Heart right ventricle (tissue), 16 donors: ENCODE measurements at regions not wholly inside any gene's neighbourhood (a gene's known extent, or its start where the extent isn't known, plus 50 kb on each side); places are given as distances from the start of the nearest gene placed in this dataset.
A peak's percentile ranks its signal among the peaks of the same experiment; 100 is the strongest.

Source experiments
- ATAC-seq, 8 donors: fragments of 200-7000 bp; cut with Tn5 transposase; one replicate each; pipeline ENCODE4 v1.9.1; 2020; ENCODE audit warnings: mild to moderate bottlenecking in 8 of 8, moderate library complexity in 8 of 8, moderate number of reproducible peaks in 1 of 8
- DNase-seq, 2 donors: peaks; one replicate each; pipeline ENCODE4 v3.0.0-alpha.2; 2020
- H3K27ac ChIP-seq, 10 donors: fragments of 200-600 bp; sonication (generic) in 2 of 10; one replicate each; pipeline versions ENCODE4 v1.5.0 to v1.8.0; 2020 to 2022; ENCODE audit warnings: mild to moderate bottlenecking in 3 of 10
- H3K27me3 ChIP-seq, 7 donors: fragments of 200-600 bp; one replicate each; pipeline ENCODE4 v1.8.0; 2021 to 2022; ENCODE audit warnings: mild to moderate bottlenecking in 2 of 7
- H3K36me3 ChIP-seq, 9 donors: fragments of 200-600 bp; sonication (generic) in 1 of 9; one replicate each; pipeline versions ENCODE4 v1.5.0 to v1.8.0; 2020 to 2022; ENCODE audit warnings: mild to moderate bottlenecking in 2 of 9
- H3K4me1 ChIP-seq, 9 donors: fragments of 200-600 bp; sonication (generic) in 1 of 9; one replicate each; pipeline versions ENCODE4 v1.5.0 to v1.8.0; 2020 to 2022; ENCODE audit warnings: mild to moderate bottlenecking in 4 of 9
- H3K4me3 ChIP-seq, 10 donors: fragments of 200-600 bp; sonication (generic) in 2 of 10; one replicate each; pipeline versions ENCODE4 v1.5.0 to v1.8.0; 2020 to 2022; ENCODE audit warnings: mild to moderate bottlenecking in 7 of 10, moderate library complexity in 2 of 10
- H3K9me3 ChIP-seq, 11 donors: fragments of 200-600 bp in 10 of 11; sonication (generic) in 2 of 11; one replicate each; pipeline versions ENCODE4 v1.5.0 to v1.8.0; 2013 to 2022; ENCODE audit warnings: mild to moderate bottlenecking in 2 of 11, control low read depth in 1 of 11, moderate library complexity in 1 of 11
- WGBS, 2 donors: extraction: QIAGEN DNeasy Blood & Tissue Kit; methylation state at CpG; one replicate each; pipeline ENCODE4 v1.1.7; 2013; ENCODE audit warnings: inconsistent platforms in 1 of 2; 5-methylcytosine and 5-hydroxymethylcytosine counted together
- intact Hi-C, 10 donors: fragments of 100-400 bp; cut with DNase I; formaldehyde crosslinking; loops; one replicate each; pipeline versions ENCODE4 v1.11.1 to v1.14.2; 2022
- TF ChIP-seq, protein P1 (sequence below), 9 donors: fragments of 200-600 bp; sonication (generic) in 2 of 9; IDR thresholded peaks; one replicate each; pipeline versions ENCODE4 v1.5.0 to v1.8.0; 2021 to 2022; ENCODE audit warnings: antibody characterized with exemption in 9 of 9, mild to moderate bottlenecking in 5 of 9, moderate library complexity in 1 of 9
- donor health status: Arrhythmogenic right ventricular cardiomyopathy.
- donor health status: ischemic (EF 13 %, LVEDD 7.1; RV severe dilation, severe dysfunction).
- donor health status: healthy with polysubstance abuse.
- donor health status: DM: no; HTN: yes; CAD: no.
- donor health status: DM: no; HTN: no; CAD: no.
- donor health status: ischemic (EF 25% LVEDD 6.9; RV normal size, moderate dysfunction).
- donor health status: ischemic (EF 25% LVEDD 5.7; RV mildly dilated, moderate dysfunction).
- donor health status: healthy.
- donor health status: DM: yes; HTN: yes; CAD: no.
- donor health status: Ischemic cardiomyopathy.
- donor health status: ischemic (EF 35%, LVEDD 5.7; RV mildly dilated, moderate dysfunction).
- donor health status: nonischemic (EF 11% LVEDD 7.7; RV severe dilation, severe dysfunction).
- donor health status: DM: yes; HTN: yes; CAD: no.
- donor health status: PGD.
- donor health status: ischemic (EF 29% LVEDD 5.4; RV normal size, mild dysfunction).
- donor health status: nonischemic (EF 23%, LVEDD 6.1; RV moderate dilation, normal function).

DNA sequence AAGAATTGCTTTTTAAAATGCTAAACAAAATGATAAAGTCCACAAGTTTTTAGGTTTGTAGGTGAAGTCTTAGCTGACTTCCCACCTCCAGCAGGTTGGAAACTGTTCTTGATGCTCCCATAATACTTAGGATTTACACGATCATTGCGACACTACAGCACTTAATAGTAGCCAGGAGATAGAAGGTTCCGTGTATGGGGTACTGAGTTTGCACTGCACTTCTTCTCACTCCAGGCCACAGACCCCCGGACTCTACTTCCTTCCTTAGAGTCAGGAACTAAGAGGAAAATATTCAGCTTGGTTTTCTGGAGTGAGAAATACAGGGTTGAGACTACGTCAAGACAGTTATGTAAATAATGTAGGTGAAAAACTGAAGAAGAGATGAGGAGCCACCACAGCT is 56.1 kb upstream of the SGK1 start:
- WGBS, 2 donors = 73 to 75% methylated on average over 5 of the region's 5 CpGs
- H3K27ac ChIP-seq = peak overlapping the region in 6 of 10 donors; percentile 14 to 83 (median 49)
- no peaks in the 10 kb centered on the region for H3K9me3 ChIP-seq
- peak in 1 of 8 donors; percentile 12 for ATAC-seq
- H3K36me3 ChIP-seq = no peaks in the 10 kb centered on the region
- TF ChIP-seq, protein P1, sequence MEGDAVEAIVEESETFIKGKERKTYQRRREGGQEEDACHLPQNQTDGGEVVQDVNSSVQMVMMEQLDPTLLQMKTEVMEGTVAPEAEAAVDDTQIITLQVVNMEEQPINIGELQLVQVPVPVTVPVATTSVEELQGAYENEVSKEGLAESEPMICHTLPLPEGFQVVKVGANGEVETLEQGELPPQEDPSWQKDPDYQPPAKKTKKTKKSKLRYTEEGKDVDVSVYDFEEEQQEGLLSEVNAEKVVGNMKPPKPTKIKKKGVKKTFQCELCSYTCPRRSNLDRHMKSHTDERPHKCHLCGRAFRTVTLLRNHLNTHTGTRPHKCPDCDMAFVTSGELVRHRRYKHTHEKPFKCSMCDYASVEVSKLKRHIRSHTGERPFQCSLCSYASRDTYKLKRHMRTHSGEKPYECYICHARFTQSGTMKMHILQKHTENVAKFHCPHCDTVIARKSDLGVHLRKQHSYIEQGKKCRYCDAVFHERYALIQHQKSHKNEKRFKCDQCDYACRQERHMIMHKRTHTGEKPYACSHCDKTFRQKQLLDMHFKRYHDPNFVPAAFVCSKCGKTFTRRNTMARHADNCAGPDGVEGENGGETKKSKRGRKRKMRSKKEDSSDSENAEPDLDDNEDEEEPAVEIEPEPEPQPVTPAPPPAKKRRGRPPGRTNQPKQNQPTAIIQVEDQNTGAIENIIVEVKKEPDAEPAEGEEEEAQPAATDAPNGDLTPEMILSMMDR (IDR thresholded peaks at IDR 0.05) = no peak
- DNase-seq = no peak
- intact Hi-C loops = no loop called here
- H3K27me3 ChIP-seq = no peaks in the 10 kb centered on the region
- no peak overlapping the region for H3K4me3 ChIP-seq
- H3K4me1 ChIP-seq = peaks cover 0 to 42% (median 8%) of the 10 kb centered on the region in 9 donors

GRCh38 chr6:134373282-134373922 is 55.5 kb upstream of the SGK1 start:
- no peaks in the 10 kb centered on the region for H3K36me3 ChIP-seq
- H3K27me3 ChIP-seq = no peaks in the 10 kb centered on the region
- 53 to 71% methylated on average over 5 of the region's 5 CpGs for WGBS, 2 donors
- peak overlapping the region in 9 of 10 donors; percentile 10 to 83 (median 47) for H3K27ac ChIP-seq
- H3K4me3 ChIP-seq = peak overlapping the region in 1 of 10 donors; percentile 6
- peaks cover 0 to 42% (median 5%) of the 10 kb centered on the region in 9 donors for H3K4me1 ChIP-seq
- H3K9me3 ChIP-seq = no peaks in the 10 kb centered on the region
- intact Hi-C loops = no loop called here
- ATAC-seq (peak in 7 of 8 donors; percentile 72 to 93 (median 90)), DNase-seq (peak in 1 of 2 donors; percentile 36)
- TF ChIP-seq, protein P1 (IDR thresholded peaks at IDR 0.05) = no peak

- peak overlapping the region in 9 of 10 donors; percentile 10 to 83 (median 47) for H3K27ac ChIP-seq
- intact Hi-C loops = no loop called here
- ATAC-seq (peak in 6 of 8 donors; percentile 35 to 68 (median 64)), DNase-seq (peak in 1 of 2 donors; percentile 21)
- no peaks in the 10 kb centered on the region for H3K9me3 ChIP-seq
- no peaks in the 10 kb centered on the region for H3K27me3 ChIP-seq
- H3K4me1 ChIP-seq = peaks cover 0 to 47% (median 5%) of the 10 kb centered on the region in 9 donors
- TF ChIP-seq, protein P1 (IDR thresholded peaks at IDR 0.05) = no peak
- 78 to 82% methylated on average over 4 of the region's 4 CpGs for WGBS, 2 donors
- H3K4me3 ChIP-seq = peak overlapping the region in 1 of 10 donors; percentile 6
- no peaks in the 10 kb centered on the region for H3K36me3 ChIP-seq
Measured at GRCh38 chr6:134372603-134373281, 54.8 kb upstream of the SGK1 start.

DNA sequence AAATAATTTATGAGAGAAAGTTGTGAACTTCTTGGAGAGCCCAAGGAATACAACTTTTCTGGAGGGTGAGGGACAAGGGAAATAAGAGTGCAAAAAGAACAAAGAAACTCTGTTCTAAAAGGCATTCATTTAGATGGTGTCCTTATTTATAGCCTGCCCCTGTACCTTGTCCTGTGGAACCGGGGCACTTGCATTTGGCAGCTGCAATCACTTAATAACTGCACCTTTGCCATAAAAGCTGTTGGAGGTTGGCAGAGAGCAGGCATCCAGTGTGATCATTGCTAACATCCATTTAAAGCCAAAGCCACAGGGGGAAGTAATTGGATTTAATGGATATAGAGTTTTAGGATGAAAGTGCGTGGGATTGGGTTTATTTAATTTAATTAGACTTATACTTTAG is 50.8 kb upstream of the SGK1 start:
- intact Hi-C loops = no loop called here
- DNase-seq = no peak
- no peaks in the 10 kb centered on the region for H3K9me3 ChIP-seq
- WGBS, 2 donors = 79 to 82% methylated on average over 2 of the region's 2 CpGs
- H3K4me1 ChIP-seq = peaks cover 0 to 26% (median 5%) of the 10 kb centered on the region in 9 donors
- no peak overlapping the region for H3K4me3 ChIP-seq
- TF ChIP-seq, protein P1 (IDR thresholded peaks at IDR 0.05) = no peak
- H3K27me3 ChIP-seq = no peaks in the 10 kb centered on the region
- H3K36me3 ChIP-seq = no peaks in the 10 kb centered on the region
- no peak overlapping the region for H3K27ac ChIP-seq
- ATAC-seq = no peak
